GM18519 (cell line): ENCODE measurements at regions not wholly inside any gene's neighbourhood (a gene's known extent, or its start where the extent isn't known, plus 50 kb on each side); places are given as distances from the start of the nearest gene placed in this dataset.

Experiments
- ATAC-seq: cut with Tn5 transposase; IDR thresholded peaks from one replicate; pipeline ENCODE4 v1.9.1; 2021; ENCODE audit warnings: mild to moderate bottlenecking, moderate library complexity; ENCODE audit not compliant: unreplicated experiment, low FRiP score

- no peak for ATAC-seq
Observed at GRCh38 chr2:120807751-120808150, 72.1 kb downstream of the GLI2 start.

GRCh38 chr2:120809151-120809550 lies 73.5 kb downstream of the GLI2 start:
- no peak for ATAC-seq

- ATAC-seq: no peak
Observed at GRCh38 chr2:120809609-120810440, 74.2 kb downstream of the GLI2 start.

- no peak for ATAC-seq
Observed at GRCh38 chr2:120810639-120811038, 75.0 kb downstream of the GLI2 start.

GRCh38 chr2:120812866-120813265 lies 77.2 kb downstream of the GLI2 start:
- no peak for ATAC-seq

GRCh38 chr2:120814352-120814751 lies 78.7 kb downstream of the GLI2 start:
- ATAC-seq: no peak

- no peak for ATAC-seq
Observed at GRCh38 chr2:120815292-120815691, 79.6 kb downstream of the GLI2 start.

- no peak for ATAC-seq
Observed at GRCh38 chr2:120817136-120817955, 81.7 kb downstream of the GLI2 start.

- ATAC-seq: no peak
Observed at GRCh38 chr2:120817956-120818325, 82.3 kb downstream of the GLI2 start.

GRCh38 chr2:120818441-120818920 lies 82.8 kb downstream of the GLI2 start:
- ATAC-seq: no peak

GRCh38 chr2:120819720-120820210 lies 84.1 kb downstream of the GLI2 start:
- ATAC-seq: no peak

- ATAC-seq: no peak
Observed at GRCh38 chr2:120820263-120820952, 84.7 kb downstream of the GLI2 start.

GRCh38 chr2:120820953-120821279 lies 85.2 kb downstream of the GLI2 start:
- ATAC-seq: no peak

GRCh38 chr2:120821446-120822160 lies 85.9 kb downstream of the GLI2 start:
- no peak for ATAC-seq

GRCh38 chr2:120822933-120823332 lies 87.3 kb downstream of the GLI2 start:
- ATAC-seq: no peak

GRCh38 chr2:120823551-120823950 lies 87.9 kb downstream of the GLI2 start:
- no peak for ATAC-seq

GRCh38 chr2:120824246-120824645 lies 88.6 kb downstream of the GLI2 start:
- ATAC-seq: no peak

GRCh38 chr2:120825370-120826259 lies 89.9 kb downstream of the GLI2 start:
- ATAC-seq: no peak

GRCh38 chr2:120826260-120826648 lies 90.6 kb downstream of the GLI2 start:
- ATAC-seq: no peak
